ENCODE measurements at regions not wholly inside any gene's neighbourhood (a gene's known extent, or its start where the extent isn't known, plus 50 kb on each side); places are given as distances from the start of the nearest gene placed in this dataset.

GRCh38 chr14:46490238-46490685 lies 161.3 kb downstream of the RPL10L start:
- Histone ChIP-seq H3K9ac (ENCODE audit: low read depth, low read length) (no peak overlapping the region), H2AFZ (ENCODE audit: low read depth, low read length) (no peak overlapping the region), H3K4me3 (ENCODE audit: low read depth in 1 of 2, low read length in 2 of 2) (no peak overlapping the region), H4K20me1 (ENCODE audit: insufficient read depth, low read length) (no peaks in the 10 kb centered on the region), H3K9me3 (ENCODE audit: insufficient read depth, low read length, severe bottlenecking) (no peaks in the 10 kb centered on the region), H3K27ac (ENCODE audit: low read length) (no peak overlapping the region), H3K4me1 (ENCODE audit: insufficient read depth, low read length) (no peaks in the 10 kb centered on the region), H3K4me2 (ENCODE audit: insufficient read depth, low read length) (no peak overlapping the region), H3K36me3 (ENCODE audit: insufficient read depth, low read length) (no peaks in the 10 kb centered on the region), H3K27me3 (ENCODE audit: insufficient read depth, low read length, poor library complexity) (no peaks in the 10 kb centered on the region), H3K79me2 (ENCODE audit: insufficient read depth, low read length) (no peaks in the 10 kb centered on the region)
- no peak for ATAC-seq (ENCODE audit: insufficient read depth, low read depth)
- TF ChIP-seq CTCF (IDR thresholded peaks at IDR 0.05; ENCODE audit: borderline replicate concordance, extremely low read depth, low read length, poor library complexity, severe bottlenecking) (peak; percentile 36), EZH2 (IDR thresholded peaks at IDR 0.05; ENCODE audit: borderline replicate concordance, low read depth, low read length, severe bottlenecking) (no peak)
- peak; percentile 3 for DNase-seq

GRCh38 chr14:46488374-46488773 lies 163.2 kb downstream of the RPL10L start:
- no peaks in the 10 kb centered on the region for H3K36me3 ChIP-seq (ENCODE audit: insufficient read depth, low read length)
- no peak for DNase-seq
- no peak overlapping the region for H3K4me2 ChIP-seq (ENCODE audit: insufficient read depth, low read length)
- no peak overlapping the region for H3K9ac ChIP-seq (ENCODE audit: low read depth, low read length)
- ATAC-seq (ENCODE audit: insufficient read depth, low read depth): no peak
- TF ChIP-seq CTCF (IDR thresholded peaks at IDR 0.05; ENCODE audit: borderline replicate concordance, extremely low read depth, low read length, poor library complexity, severe bottlenecking): no peak
- TF ChIP-seq EZH2 (IDR thresholded peaks at IDR 0.05; ENCODE audit: borderline replicate concordance, low read depth, low read length, severe bottlenecking): no peak
- no peaks in the 10 kb centered on the region for H3K79me2 ChIP-seq (ENCODE audit: insufficient read depth, low read length)
- H3K4me3 ChIP-seq (ENCODE audit: low read depth in 1 of 2, low read length in 2 of 2): no peak overlapping the region
- H4K20me1 ChIP-seq (ENCODE audit: insufficient read depth, low read length): no peaks in the 10 kb centered on the region
- no peaks in the 10 kb centered on the region for H3K4me1 ChIP-seq (ENCODE audit: insufficient read depth, low read length)
- H3K27me3 ChIP-seq (ENCODE audit: insufficient read depth, low read length, poor library complexity): no peaks in the 10 kb centered on the region
- no peak overlapping the region for H2AFZ ChIP-seq (ENCODE audit: low read depth, low read length)
- no peak overlapping the region for H3K27ac ChIP-seq (ENCODE audit: low read length)
- no peaks in the 10 kb centered on the region for H3K9me3 ChIP-seq (ENCODE audit: insufficient read depth, low read length, severe bottlenecking)

DNA sequence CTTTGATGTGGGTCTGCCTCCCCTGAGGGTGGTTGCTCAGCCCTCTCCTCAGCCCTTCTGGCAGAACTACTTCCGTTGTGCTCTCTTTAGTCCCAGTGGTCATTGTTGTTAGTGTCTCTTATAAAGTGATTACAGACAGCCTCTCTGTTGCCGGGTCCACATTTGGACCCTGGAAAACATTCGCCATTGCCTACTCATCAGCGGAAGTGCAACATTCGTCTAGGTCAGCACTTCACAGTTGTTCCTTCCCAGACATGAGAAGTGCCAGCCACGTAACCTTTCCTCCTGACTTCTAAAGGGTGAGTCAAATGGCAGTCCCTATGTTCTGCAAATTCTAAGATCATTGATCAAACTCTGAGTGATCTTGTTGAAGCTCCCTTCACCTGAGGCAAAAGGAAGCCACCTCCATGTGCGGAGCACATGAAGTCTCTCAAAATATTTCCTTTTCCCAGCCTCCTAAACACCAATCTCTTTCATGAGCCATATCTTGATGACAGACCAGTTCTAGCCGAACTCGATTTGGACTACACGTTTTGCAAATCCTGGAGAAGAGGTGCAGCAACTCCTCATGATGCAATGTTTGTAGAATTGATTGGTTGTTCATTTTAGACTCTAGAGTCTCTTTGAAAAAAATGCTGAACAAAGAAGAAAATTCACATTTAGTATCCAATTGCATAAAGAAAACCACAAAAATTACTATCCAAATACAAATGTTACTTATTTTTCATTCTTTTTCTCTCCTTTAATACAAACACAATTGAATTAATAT lies 163.8 kb downstream of the RPL10L start:
- H3K4me3 ChIP-seq (ENCODE audit: low read depth in 1 of 2, low read length in 2 of 2): no peak overlapping the region

More for the DNA sequence above, 163.8 kb downstream of the RPL10L start:
- Histone ChIP-seq H3K9ac (ENCODE audit: low read depth, low read length) (no peak overlapping the region), H3K4me1 (ENCODE audit: insufficient read depth, low read length) (no peaks in the 10 kb centered on the region), H3K27me3 (ENCODE audit: insufficient read depth, low read length, poor library complexity) (no peaks in the 10 kb centered on the region), H2AFZ (ENCODE audit: low read depth, low read length) (no peak overlapping the region), H3K9me3 (ENCODE audit: insufficient read depth, low read length, severe bottlenecking) (no peaks in the 10 kb centered on the region), H3K79me2 (ENCODE audit: insufficient read depth, low read length) (no peaks in the 10 kb centered on the region), H3K4me2 (ENCODE audit: insufficient read depth, low read length) (no peak overlapping the region), H4K20me1 (ENCODE audit: insufficient read depth, low read length) (no peaks in the 10 kb centered on the region), H3K27ac (ENCODE audit: low read length) (no peak overlapping the region), H3K36me3 (ENCODE audit: insufficient read depth, low read length) (no peaks in the 10 kb centered on the region)
- no peak for ATAC-seq (ENCODE audit: insufficient read depth, low read depth)
- TF ChIP-seq EZH2 (IDR thresholded peaks at IDR 0.05; ENCODE audit: borderline replicate concordance, low read depth, low read length, severe bottlenecking) (no peak), CTCF (IDR thresholded peaks at IDR 0.05; ENCODE audit: borderline replicate concordance, extremely low read depth, low read length, poor library complexity, severe bottlenecking) (no peak)
- DNase-seq: no peak
